ENCODE measurements at regions not wholly inside any gene's neighbourhood (a gene's known extent, or its start where the extent isn't known, plus 50 kb on each side); places are given as distances from the start of the nearest gene placed in this dataset.
"Not testable (repeated sequence)": the region's sequence is repeated elsewhere in the genome, so short reads cannot be mapped to it uniquely, and the experiment has no call there.

DNA sequence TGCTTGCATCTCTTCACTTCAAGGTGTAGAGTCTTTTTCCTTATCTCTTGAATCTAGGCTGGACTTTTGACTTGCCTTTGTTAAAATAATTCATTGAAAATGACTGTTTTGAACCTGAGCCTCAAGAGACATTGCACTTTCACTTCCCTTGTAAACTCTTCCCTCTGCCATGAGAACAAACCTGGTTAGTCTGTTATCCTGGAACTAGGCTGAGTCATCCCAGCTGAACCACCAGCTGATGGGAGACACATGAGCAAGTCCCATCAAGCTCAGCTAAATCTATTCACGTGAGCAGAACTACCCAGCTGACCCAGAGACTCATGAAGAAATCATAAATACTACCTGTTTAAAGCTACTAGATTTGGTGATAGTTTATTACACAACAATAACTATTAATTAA, 202.3 kb upstream of the CENPE start:
- Histone ChIP-seq H3K27ac (no peak overlapping the region), H3K4me3 (no peak overlapping the region), H3K36me3 (no peaks in the 10 kb centered on the region), H3K4me1 (replicated peaks) (no peaks in the 10 kb centered on the region), H3K27me3 (replicated peaks) (no peaks in the 10 kb centered on the region), H3K9me3 (replicated peaks) (no peaks in the 10 kb centered on the region)
- DNase-seq (ENCODE audit: low read depth in 1 of 2, low spot score in 2 of 2): no peak

DNA sequence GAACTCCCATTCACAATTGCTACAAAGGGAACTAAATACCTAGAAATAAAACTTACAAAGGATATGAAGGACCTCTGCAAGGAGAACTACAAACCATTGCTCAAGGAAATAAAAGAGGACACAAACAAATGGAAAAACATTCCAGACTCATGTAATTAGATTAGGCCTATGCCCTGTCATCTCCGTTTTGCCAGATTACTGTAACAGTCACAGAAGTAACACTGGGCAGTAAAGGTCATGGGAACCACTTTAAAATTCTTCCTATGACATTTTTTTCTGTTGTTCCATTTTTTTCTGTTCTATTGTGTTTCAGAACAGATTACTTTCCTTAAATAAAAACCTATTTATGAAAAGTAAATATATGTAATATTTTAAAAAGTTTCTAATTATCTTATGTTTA, 199.4 kb upstream of the CENPE start:
- Histone ChIP-seq H3K4me1 (replicated peaks) (no peaks in the 10 kb centered on the region), H3K4me3 (no peak overlapping the region), H3K27me3 (replicated peaks) (no peaks in the 10 kb centered on the region), H3K36me3 (no peaks in the 10 kb centered on the region), H3K27ac (no peak overlapping the region), H3K9me3 (replicated peaks) (no peaks in the 10 kb centered on the region)
- no peak for DNase-seq (ENCODE audit: low read depth in 1 of 2, low spot score in 2 of 2)

DNA sequence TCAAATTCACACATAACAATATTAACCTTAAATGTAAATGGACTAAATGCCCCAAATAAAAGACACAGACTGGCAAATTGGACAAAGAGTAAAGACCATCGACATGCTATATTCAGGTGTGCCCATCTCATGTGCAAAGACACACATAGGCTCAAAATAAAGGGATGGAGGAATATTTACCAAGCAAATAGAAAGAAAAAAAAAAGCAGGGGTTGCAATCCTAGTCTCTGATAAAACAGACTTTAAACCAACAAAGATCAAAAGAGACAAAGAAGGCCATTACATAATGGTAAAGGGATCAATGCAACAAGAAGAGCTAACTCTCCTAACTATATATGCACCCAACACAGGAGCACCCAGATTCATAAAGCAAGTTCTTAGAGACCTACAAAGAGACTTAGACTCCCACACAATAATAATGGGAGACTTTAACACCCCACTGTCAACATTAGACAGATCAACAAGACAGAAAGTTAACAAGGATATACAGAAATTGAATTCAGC, 189.4 kb upstream of the CENPE start:
- not testable (repeated sequence) for H3K27ac ChIP-seq; H3K4me1 ChIP-seq (replicated peaks); H3K36me3 ChIP-seq; H3K27me3 ChIP-seq (replicated peaks); H3K4me3 ChIP-seq; H3K9me3 ChIP-seq (replicated peaks); DNase-seq (ENCODE audit: low read depth in 1 of 2, low spot score in 2 of 2)

DNA sequence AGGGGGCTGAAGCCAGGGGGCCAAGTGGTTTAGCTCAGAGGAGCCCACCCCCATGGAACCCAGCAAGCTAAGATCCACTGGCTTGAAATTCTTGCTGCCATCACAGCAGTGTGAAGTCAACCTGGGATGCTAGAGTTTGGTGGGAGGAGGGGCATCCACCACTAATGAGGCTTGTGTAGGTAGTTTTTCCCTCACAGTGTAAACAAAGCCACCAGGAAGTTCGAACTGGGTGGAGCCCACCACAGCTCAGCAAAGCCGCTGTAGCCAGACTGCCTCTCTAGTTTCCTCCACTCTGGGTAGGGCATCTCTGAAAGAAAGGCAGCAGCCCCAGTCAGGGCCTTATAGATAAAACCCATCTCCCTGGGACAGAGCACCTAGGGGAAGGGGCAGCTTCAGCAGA, 187.4 kb upstream of the CENPE start:
- DNase-seq (ENCODE audit: low read depth in 1 of 2, low spot score in 2 of 2); H3K36me3 ChIP-seq; H3K27ac ChIP-seq; H3K4me3 ChIP-seq; H3K27me3 ChIP-seq (replicated peaks); H3K9me3 ChIP-seq (replicated peaks); H3K4me1 ChIP-seq (replicated peaks): not testable (repeated sequence)

GRCh38 chr4:103375278-103375677, 177.1 kb upstream of the CENPE start:
- Histone ChIP-seq H3K9me3 (replicated peaks) (no peaks in the 10 kb centered on the region), H3K27ac (no peak overlapping the region), H3K27me3 (replicated peaks) (no peaks in the 10 kb centered on the region), H3K36me3 (no peaks in the 10 kb centered on the region), H3K4me3 (no peak overlapping the region), H3K4me1 (replicated peaks) (no peaks in the 10 kb centered on the region)
- no peak for DNase-seq (ENCODE audit: low read depth in 1 of 2, low spot score in 2 of 2)

DNA sequence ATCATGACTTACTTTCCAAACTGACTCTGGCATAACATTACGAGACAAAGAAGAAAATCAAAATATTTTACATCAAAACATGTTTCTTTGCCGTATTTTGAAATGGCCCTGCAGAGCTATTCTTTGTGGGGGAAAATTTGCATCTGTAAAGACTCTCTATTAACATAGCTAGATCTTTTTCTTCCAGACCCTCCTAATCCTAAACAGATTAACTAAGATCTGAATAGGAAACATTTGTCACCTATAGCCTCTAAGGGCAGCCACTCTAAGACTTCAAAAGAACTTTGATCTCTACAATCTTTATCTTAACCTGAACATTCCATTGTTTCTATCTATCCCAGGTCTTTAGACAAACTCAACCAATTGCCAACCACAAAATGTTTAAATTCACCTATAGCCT, 176.6 kb upstream of the CENPE start:
- no peak for DNase-seq (ENCODE audit: low read depth in 1 of 2, low spot score in 2 of 2)
- no peaks in the 10 kb centered on the region for H3K9me3 ChIP-seq (replicated peaks)
- no peaks in the 10 kb centered on the region for H3K27me3 ChIP-seq (replicated peaks)
- no peak overlapping the region for H3K27ac ChIP-seq
- H3K36me3 ChIP-seq: no peaks in the 10 kb centered on the region
- H3K4me3 ChIP-seq: no peak overlapping the region
- H3K4me1 ChIP-seq (replicated peaks): no peaks in the 10 kb centered on the region

DNA sequence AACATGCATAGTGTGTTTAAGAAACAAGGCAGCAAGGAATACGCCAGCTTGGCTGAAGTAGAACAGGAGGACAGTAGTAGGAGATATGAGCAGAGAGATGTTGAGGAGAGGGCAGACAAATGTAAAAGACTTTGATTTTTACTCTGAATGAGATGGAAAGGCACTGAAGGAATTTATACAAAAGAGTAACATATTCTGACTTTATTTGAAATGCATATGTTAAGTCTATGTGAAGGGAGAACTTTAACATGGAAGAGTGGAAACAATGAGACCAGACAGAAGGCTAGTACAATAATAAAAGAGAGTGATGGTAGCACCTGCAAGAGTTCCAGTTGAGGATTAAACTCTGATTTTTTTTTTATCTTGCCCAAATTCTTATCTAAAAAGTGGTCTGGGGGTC, 176.2 kb upstream of the CENPE start:
- DNase-seq (ENCODE audit: low read depth in 1 of 2, low spot score in 2 of 2): no peak
- Histone ChIP-seq H3K27ac (no peak overlapping the region), H3K27me3 (replicated peaks) (no peaks in the 10 kb centered on the region), H3K4me1 (replicated peaks) (no peaks in the 10 kb centered on the region), H3K4me3 (no peak overlapping the region), H3K36me3 (no peaks in the 10 kb centered on the region), H3K9me3 (replicated peaks) (no peaks in the 10 kb centered on the region)

DNA sequence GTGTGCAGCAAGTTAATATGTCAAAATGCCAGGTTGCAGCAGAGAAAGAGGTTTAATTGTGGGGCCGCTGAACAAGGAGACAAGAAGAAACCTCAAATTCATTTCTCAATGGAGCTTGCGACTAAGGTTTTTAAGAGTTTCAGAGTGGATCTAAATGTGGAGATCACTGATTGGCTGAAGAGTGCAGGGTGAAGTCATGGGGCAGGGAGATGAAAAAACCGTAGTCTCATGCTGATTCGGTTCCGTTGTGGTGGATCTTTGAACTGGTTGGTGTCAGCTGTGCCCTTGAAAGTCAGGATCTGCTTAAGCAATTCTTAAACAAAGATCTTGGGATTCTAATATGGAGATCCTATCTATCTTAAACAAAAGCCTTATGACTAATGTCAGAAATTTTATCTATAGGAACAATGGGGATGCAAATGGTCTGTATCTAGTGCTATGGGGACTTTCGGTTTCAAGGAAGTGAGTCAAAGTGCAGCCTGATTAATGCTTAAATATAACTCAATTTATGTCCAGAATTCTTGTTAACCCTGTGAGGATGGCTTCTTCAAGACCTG, 173.9 kb upstream of the CENPE start:
- no peak for DNase-seq (ENCODE audit: low read depth in 1 of 2, low spot score in 2 of 2)
- no peak overlapping the region for H3K27ac ChIP-seq
- H3K4me3 ChIP-seq: no peak overlapping the region
- no peaks in the 10 kb centered on the region for H3K27me3 ChIP-seq (replicated peaks)
- no peaks in the 10 kb centered on the region for H3K4me1 ChIP-seq (replicated peaks)
- H3K36me3 ChIP-seq: no peaks in the 10 kb centered on the region
- no peaks in the 10 kb centered on the region for H3K9me3 ChIP-seq (replicated peaks)

DNA sequence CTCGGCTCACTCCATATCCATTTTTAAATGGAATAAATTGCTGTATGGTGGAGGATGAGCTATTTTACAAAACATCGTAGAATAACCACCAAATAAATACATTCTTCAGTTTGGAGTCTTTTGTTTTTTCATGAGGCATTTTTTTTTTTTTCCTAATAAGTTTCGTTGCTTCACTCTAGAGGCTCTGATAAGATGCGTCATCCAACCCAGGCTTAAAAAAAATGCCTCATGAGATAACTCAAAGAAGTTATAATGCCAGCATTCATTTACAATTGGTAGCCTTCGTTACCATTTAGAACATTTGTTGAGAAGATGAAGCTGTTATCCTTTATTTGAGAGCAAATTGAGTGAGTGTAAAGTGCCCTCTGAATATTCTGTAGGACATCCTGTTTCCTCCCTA, 172.2 kb upstream of the CENPE start:
- Histone ChIP-seq H3K27me3 (replicated peaks) (no peaks in the 10 kb centered on the region), H3K4me3 (no peak overlapping the region), H3K9me3 (replicated peaks) (no peaks in the 10 kb centered on the region), H3K4me1 (replicated peaks) (no peaks in the 10 kb centered on the region), H3K36me3 (no peaks in the 10 kb centered on the region), H3K27ac (no peak overlapping the region)
- DNase-seq (ENCODE audit: low read depth in 1 of 2, low spot score in 2 of 2): no peak

GRCh38 chr4:103365285-103365684, 167.1 kb upstream of the CENPE start:
- Histone ChIP-seq H3K4me1 (replicated peaks) (no peaks in the 10 kb centered on the region), H3K27ac (no peak overlapping the region), H3K27me3 (replicated peaks) (no peaks in the 10 kb centered on the region), H3K4me3 (no peak overlapping the region), H3K9me3 (replicated peaks) (0 out of 2 replicates have a peak, but pooled peaks cover 2% of the 10 kb centered on the region), H3K36me3 (no peaks in the 10 kb centered on the region)
- DNase-seq (ENCODE audit: low read depth in 1 of 2, low spot score in 2 of 2): no peak

DNA sequence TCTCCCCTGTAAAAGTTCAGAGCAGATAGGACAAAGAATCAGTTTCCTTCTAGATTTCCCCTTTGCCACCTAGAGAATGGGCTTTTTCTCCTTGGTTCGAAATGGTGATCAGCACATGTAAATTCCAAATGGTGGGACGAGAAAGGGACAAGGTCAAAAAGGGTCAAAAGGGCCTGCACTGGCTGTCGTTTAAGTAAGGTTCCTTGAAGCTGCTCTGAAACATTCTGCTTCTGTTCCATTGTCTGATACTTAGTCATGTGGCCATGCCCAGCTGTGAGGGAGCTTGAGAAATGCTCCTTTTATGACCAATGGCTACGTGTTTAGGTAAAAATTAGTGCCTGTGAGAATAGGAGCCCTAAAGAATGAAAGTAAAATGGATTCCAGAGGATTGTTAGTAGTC, 165.9 kb upstream of the CENPE start:
- H3K4me1 ChIP-seq (replicated peaks): no peaks in the 10 kb centered on the region
- no peaks in the 10 kb centered on the region for H3K27me3 ChIP-seq (replicated peaks)
- 0 out of 2 replicates have a peak, but pooled peaks cover 3% of the 10 kb centered on the region for H3K9me3 ChIP-seq (replicated peaks)
- DNase-seq (ENCODE audit: low read depth in 1 of 2, low spot score in 2 of 2): no peak
- no peak overlapping the region for H3K27ac ChIP-seq
- no peak overlapping the region for H3K4me3 ChIP-seq
- no peaks in the 10 kb centered on the region for H3K36me3 ChIP-seq

GRCh38 chr4:103361926-103362325, 163.8 kb upstream of the CENPE start:
- no peak for DNase-seq (ENCODE audit: low read depth in 1 of 2, low spot score in 2 of 2)
- H3K36me3 ChIP-seq: no peaks in the 10 kb centered on the region
- no peak overlapping the region for H3K27ac ChIP-seq
- H3K4me3 ChIP-seq: no peak overlapping the region
- 0 out of 2 replicates have a peak, but pooled peaks cover 3% of the 10 kb centered on the region for H3K9me3 ChIP-seq (replicated peaks)
- no peaks in the 10 kb centered on the region for H3K4me1 ChIP-seq (replicated peaks)
- H3K27me3 ChIP-seq (replicated peaks): 0 out of 2 replicates have a peak, but pooled peaks cover 2% of the 10 kb centered on the region

GRCh38 chr4:103359900-103360299, 161.8 kb upstream of the CENPE start:
- DNase-seq (ENCODE audit: low read depth in 1 of 2, low spot score in 2 of 2): no peak
- Histone ChIP-seq H3K27ac (no peak overlapping the region), H3K4me3 (no peak overlapping the region), H3K9me3 (replicated peaks) (0 out of 2 replicates have a peak, but pooled peaks cover 3% of the 10 kb centered on the region), H3K36me3 (no peaks in the 10 kb centered on the region), H3K4me1 (replicated peaks) (no peaks in the 10 kb centered on the region), H3K27me3 (replicated peaks) (0 out of 2 replicates have a peak, but pooled peaks cover 2% of the 10 kb centered on the region)

DNA sequence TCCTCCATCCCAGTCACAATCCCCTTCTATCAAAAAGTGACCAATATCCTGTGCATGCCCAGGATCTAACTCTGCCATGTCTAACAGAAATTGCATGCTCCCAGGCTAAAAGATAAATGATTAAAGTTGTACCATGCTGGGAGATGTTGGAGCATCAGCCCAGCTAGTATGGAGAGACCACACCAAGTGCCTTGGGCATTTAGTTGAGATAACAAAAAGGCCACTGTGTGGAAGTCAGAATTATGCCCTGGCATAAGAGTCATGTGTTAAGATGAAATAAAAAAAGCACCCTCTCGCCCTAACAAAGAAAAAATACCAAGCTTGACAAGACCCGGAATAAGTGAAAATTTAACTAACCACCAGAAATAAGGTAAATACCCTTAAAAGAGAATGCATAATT, 155.9 kb upstream of the CENPE start:
- H3K27ac ChIP-seq: no peak overlapping the region
- H3K27me3 ChIP-seq (replicated peaks): 0 out of 2 replicates have a peak, but pooled peaks cover 2% of the 10 kb centered on the region
- no peak overlapping the region for H3K4me3 ChIP-seq
- no peaks in the 10 kb centered on the region for H3K36me3 ChIP-seq
- H3K9me3 ChIP-seq (replicated peaks): no peaks in the 10 kb centered on the region
- DNase-seq (ENCODE audit: low read depth in 1 of 2, low spot score in 2 of 2): no peak
- no peaks in the 10 kb centered on the region for H3K4me1 ChIP-seq (replicated peaks)

- Histone ChIP-seq H3K9me3 (replicated peaks) (no peaks in the 10 kb centered on the region), H3K4me1 (replicated peaks) (no peaks in the 10 kb centered on the region), H3K27me3 (replicated peaks) (no peaks in the 10 kb centered on the region), H3K27ac (no peak overlapping the region), H3K4me3 (no peak overlapping the region), H3K36me3 (no peaks in the 10 kb centered on the region)
- DNase-seq (ENCODE audit: low read depth in 1 of 2, low spot score in 2 of 2): no peak
Measured at GRCh38 chr4:103329642-103330041, 131.5 kb upstream of the CENPE start.

Measured in SJSA1 (cell line).